ENCODE measurements at regions not wholly inside any gene's neighbourhood (a gene's known extent, or its start where the extent isn't known, plus 50 kb on each side); places are given as distances from the start of the nearest gene placed in this dataset.
"Not testable (repeated sequence)": the region's sequence is repeated elsewhere in the genome, so short reads cannot be mapped to it uniquely, and the experiment has no call there.

GRCh38 chr7:69062020-69062765 lies 536.1 kb upstream of the AUTS2 start:
- Histone ChIP-seq H3K36me3 (no peaks in the 10 kb centered on the region), H3K9me3 (no peaks in the 10 kb centered on the region), H3K27me3 (no peaks in the 10 kb centered on the region), H3K4me3 (no peak overlapping the region)
- no peak for DNase-seq

GRCh38 chr7:69067397-69067796 lies 530.9 kb upstream of the AUTS2 start:
- no peaks in the 10 kb centered on the region for H3K36me3 ChIP-seq
- no peaks in the 10 kb centered on the region for H3K9me3 ChIP-seq
- no peaks in the 10 kb centered on the region for H3K27me3 ChIP-seq
- no peak overlapping the region for H3K4me3 ChIP-seq
- no peak for DNase-seq

GRCh38 chr7:69070476-69070875 lies 527.8 kb upstream of the AUTS2 start:
- DNase-seq: no peak
- Histone ChIP-seq H3K4me3 (no peak overlapping the region), H3K27me3 (no peaks in the 10 kb centered on the region), H3K9me3 (no peaks in the 10 kb centered on the region), H3K36me3 (no peaks in the 10 kb centered on the region)

DNA sequence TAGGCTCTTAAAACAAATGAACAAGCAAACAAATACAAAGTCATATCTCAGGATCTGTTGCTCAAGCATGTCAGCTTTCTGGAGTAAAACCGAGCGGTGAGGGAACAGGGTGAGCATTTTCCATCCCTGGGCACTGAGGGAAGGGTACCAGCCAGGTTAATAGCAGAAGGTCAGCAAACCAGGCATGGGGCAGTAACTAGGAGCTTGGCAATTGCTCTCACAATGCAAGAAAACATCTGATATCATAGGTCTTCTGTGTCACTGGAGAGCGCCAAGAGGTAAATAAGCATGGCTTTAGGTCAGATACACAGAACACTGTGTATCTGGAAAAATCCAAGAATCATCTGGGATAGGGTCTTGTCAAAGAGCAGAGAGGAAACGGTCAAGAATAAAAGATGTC lies 521.7 kb upstream of the AUTS2 start:
- Histone ChIP-seq H3K4me3 (no peak overlapping the region), H3K9me3 (no peaks in the 10 kb centered on the region), H3K27me3 (no peaks in the 10 kb centered on the region), H3K36me3 (no peaks in the 10 kb centered on the region)
- no peak for DNase-seq

GRCh38 chr7:69078997-69079769 lies 519.1 kb upstream of the AUTS2 start:
- Histone ChIP-seq H3K9me3 (no peaks in the 10 kb centered on the region), H3K27me3 (no peaks in the 10 kb centered on the region), H3K4me3 (no peak overlapping the region), H3K36me3 (no peaks in the 10 kb centered on the region)
- peak; percentile 40 for DNase-seq

- not testable (repeated sequence) for H3K36me3 ChIP-seq, DNase-seq, H3K9me3 ChIP-seq, H3K4me3 ChIP-seq, H3K27me3 ChIP-seq
These were observed 511.0 kb upstream of the AUTS2 start for GRCh38 chr7:69087281-69087680.

DNA sequence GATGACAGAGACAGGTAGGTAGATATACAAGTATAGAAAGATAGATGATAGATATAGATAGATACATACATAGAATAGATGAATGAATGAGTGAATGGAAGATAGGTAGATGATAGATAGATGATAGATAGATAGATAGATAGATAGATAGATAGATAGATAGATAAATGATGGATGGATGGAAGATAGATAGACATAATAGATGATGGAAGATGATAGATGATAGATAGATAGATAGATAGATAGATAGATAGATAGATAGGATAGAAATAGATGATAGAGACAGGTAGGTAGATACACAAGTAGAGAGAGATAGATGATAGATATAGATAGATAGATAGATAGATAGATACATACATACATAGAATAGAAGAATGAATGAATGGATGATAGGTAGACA lies 510.1 kb upstream of the AUTS2 start:
- Histone ChIP-seq H3K27me3 (no peaks in the 10 kb centered on the region), H3K9me3 (no peaks in the 10 kb centered on the region), H3K4me3 (no peak overlapping the region), H3K36me3 (no peaks in the 10 kb centered on the region)
- no peak for DNase-seq

DNA sequence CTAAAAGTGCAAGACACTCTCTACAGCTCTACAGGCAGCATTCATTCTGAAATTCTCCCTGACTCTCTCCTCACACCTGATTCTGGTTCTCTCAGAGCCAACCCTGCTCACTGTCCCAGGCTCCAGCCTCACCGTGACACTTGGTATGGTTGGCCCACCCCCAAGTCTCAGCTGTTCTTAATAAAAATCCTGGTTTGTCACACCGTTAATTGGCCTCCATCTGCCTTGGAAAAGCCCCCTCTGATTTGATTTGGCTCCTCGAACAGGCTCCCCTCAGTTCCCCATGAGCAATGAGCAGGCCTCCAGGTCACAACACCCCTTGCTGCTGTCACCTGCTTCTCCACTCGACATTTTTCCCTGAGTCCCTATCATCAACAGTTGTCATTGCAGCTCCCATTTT lies 507.3 kb upstream of the AUTS2 start:
- Histone ChIP-seq H3K36me3 (no peaks in the 10 kb centered on the region), H3K9me3 (no peaks in the 10 kb centered on the region), H3K27me3 (no peaks in the 10 kb centered on the region), H3K4me3 (no peak overlapping the region)
- DNase-seq: no peak

DNA sequence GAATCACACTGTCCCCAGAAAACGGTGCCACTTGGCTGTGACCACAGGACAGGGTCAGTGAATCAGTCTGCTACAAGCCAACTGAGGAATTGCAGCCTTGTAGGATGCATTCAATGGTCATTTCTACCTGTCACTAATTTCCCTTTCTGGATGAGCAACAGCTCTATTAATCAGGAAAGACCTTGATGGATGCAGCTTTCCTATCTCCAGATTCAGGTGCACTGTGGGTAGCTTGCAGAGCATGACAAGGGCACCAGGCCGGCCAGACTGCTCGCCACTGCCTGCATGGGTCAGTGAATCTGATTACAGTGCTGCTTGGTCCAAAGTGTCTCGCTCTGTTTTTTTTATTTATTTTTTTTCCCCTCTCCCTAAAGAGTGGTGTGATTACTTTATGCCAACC lies 506.8 kb upstream of the AUTS2 start:
- DNase-seq: no peak
- Histone ChIP-seq H3K4me3 (no peak overlapping the region), H3K36me3 (no peaks in the 10 kb centered on the region), H3K27me3 (no peaks in the 10 kb centered on the region), H3K9me3 (no peaks in the 10 kb centered on the region)

GRCh38 chr7:69095127-69095526 lies 503.1 kb upstream of the AUTS2 start:
- no peaks in the 10 kb centered on the region for H3K27me3 ChIP-seq
- no peaks in the 10 kb centered on the region for H3K9me3 ChIP-seq
- no peak overlapping the region for H3K4me3 ChIP-seq
- no peak for DNase-seq
- H3K36me3 ChIP-seq: no peaks in the 10 kb centered on the region

- no peaks in the 10 kb centered on the region for H3K36me3 ChIP-seq
These were observed 502.6 kb upstream of the AUTS2 start for GRCh38 chr7:69095649-69096048.

DNA sequence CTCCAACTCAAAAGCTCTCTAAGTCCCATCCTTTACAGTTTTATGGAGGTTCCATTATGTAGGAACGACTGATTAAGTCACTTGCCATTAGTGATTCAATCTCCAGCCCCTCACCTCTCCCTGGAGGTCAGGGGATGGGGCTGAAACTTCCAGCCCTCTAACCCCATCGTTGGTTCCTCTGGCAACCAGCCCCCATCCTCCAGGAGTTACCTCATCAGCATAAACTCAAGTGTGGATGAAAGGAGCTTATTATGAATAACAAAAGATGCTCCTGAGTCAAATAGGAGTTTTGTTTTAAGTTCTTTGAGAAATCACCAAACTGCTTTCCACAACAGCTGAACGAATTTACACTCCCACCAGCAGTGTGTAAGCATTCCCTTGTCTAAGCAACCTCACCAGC lies 494.3 kb upstream of the AUTS2 start:
- Histone ChIP-seq H3K4me3 (no peak overlapping the region), H3K27me3 (no peaks in the 10 kb centered on the region), H3K9me3 (no peaks in the 10 kb centered on the region), H3K36me3 (no peaks in the 10 kb centered on the region)
- no peak for DNase-seq

More at GRCh38 chr7:69095649-69096048, 502.6 kb upstream of the AUTS2 start:
- H3K4me3 ChIP-seq: no peak overlapping the region
- H3K9me3 ChIP-seq: no peaks in the 10 kb centered on the region
- DNase-seq: no peak
- no peaks in the 10 kb centered on the region for H3K27me3 ChIP-seq

GRCh38 chr7:69105092-69105491 lies 493.2 kb upstream of the AUTS2 start:
- H3K36me3 ChIP-seq: no peaks in the 10 kb centered on the region
- H3K9me3 ChIP-seq: no peaks in the 10 kb centered on the region
- no peak for DNase-seq
- no peaks in the 10 kb centered on the region for H3K27me3 ChIP-seq
- H3K4me3 ChIP-seq: no peak overlapping the region

DNA sequence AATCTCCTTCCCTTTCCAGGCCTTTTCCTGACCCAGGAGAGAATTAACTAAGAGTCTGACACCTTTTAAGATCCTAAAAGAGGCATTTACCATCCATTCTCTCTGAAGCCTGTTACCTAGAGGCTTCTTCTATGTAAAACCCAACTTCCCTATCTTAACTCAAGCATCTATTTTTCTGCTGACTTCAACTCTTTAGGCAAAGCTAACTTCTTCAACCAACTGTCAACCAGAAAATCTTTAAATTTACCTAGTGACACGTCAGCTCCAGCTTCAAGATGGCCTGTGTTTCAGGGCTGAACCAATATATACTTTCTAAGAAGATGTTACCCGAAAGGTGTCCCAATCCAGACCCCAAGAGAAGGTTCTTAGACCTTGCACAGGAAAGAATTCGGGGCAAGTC lies 492.3 kb upstream of the AUTS2 start:
- Histone ChIP-seq H3K27me3 (no peaks in the 10 kb centered on the region), H3K9me3 (no peaks in the 10 kb centered on the region), H3K36me3 (no peaks in the 10 kb centered on the region), H3K4me3 (no peak overlapping the region)
- DNase-seq: no peak

- not testable (repeated sequence) for DNase-seq, H3K27me3 ChIP-seq, H3K4me3 ChIP-seq, H3K9me3 ChIP-seq, H3K36me3 ChIP-seq
These were observed 491.8 kb upstream of the AUTS2 start for GRCh38 chr7:69106449-69106848.

DNA sequence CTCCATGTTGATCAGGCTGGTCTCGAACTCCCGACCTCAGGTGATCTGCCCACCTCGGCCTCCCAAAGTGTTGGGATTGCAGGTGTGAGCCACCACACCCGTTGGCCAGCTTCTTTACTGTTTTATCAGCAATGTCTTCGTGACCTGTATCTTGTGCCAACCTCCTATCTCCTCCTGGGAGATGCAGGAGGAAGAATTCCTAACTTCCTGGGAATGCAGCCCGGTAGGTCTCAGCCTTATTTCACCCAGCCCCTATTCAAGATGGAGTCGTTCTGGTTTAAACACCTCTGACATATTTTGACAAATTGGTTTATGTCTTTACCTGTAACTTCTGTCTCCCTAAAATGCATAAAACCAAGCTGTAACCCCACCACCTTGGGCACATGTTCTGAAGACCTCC lies 491.3 kb upstream of the AUTS2 start:
- not testable (repeated sequence) for DNase-seq, H3K4me3 ChIP-seq, H3K27me3 ChIP-seq, H3K9me3 ChIP-seq, H3K36me3 ChIP-seq

DNA sequence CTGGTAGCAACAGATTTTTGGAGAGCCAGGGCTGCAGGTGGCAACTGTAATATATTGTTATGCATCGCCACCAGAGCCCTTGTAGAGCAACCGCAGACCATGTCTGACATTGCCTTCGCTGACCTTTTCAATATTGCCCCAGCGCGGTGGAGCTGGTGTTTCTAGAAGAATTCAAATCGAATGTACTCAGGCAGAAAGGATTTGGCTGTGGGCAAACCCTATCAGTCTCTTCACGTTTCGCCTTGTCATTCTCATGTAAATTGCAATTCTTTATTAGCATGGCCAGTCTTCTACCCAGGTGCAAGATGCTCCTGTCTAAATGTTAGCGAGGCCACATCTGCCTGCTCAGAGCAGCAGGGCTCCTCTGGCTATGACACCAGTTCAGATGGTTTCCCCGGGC lies 490.2 kb upstream of the AUTS2 start:
- Histone ChIP-seq H3K4me3 (no peak overlapping the region), H3K9me3 (no peaks in the 10 kb centered on the region), H3K36me3 (no peaks in the 10 kb centered on the region), H3K27me3 (no peaks in the 10 kb centered on the region)
- DNase-seq: no peak

GRCh38 chr7:69109246-69109645 lies 489.0 kb upstream of the AUTS2 start:
- no peaks in the 10 kb centered on the region for H3K36me3 ChIP-seq
- H3K9me3 ChIP-seq: no peaks in the 10 kb centered on the region
- DNase-seq: no peak
- no peak overlapping the region for H3K4me3 ChIP-seq
- H3K27me3 ChIP-seq: no peaks in the 10 kb centered on the region

Measured in MG63 (cell line).